MM.1S (cell line): ENCODE measurements at regions not wholly inside any gene's neighbourhood (a gene's known extent, or its start where the extent isn't known, plus 50 kb on each side); places are given as distances from the start of the nearest gene placed in this dataset.

Source experiments
- CTCF ChIP-seq: fragments of 300-600 bp; sonication (generic); IDR thresholded peaks from 2 replicates; pipeline ENCODE4 v1.5.1; 2016; ENCODE audit warnings: antibody characterized with exemption, low read length, mixed read lengths
- EZH2phosphoT487 ChIP-seq: fragments of 300-600 bp; sonication (generic); IDR thresholded peaks from 2 replicates; pipeline ENCODE4 v1.6.1; 2018; ENCODE audit warnings: antibody characterized with exemption, low read length

GRCh38 chr1:60390593-60391282 lies 317.2 kb upstream of the C1orf87 start:
- TF ChIP-seq CTCF: no peak
- TF ChIP-seq EZH2phosphoT487: no peak
